ENCODE measurements at regions not wholly inside any gene's neighbourhood (a gene's known extent, or its start where the extent isn't known, plus 50 kb on each side); places are given as distances from the start of the nearest gene placed in this dataset.
"Not testable (repeated sequence)": the region's sequence is repeated elsewhere in the genome, so short reads cannot be mapped to it uniquely, and the experiment has no call there.

DNA sequence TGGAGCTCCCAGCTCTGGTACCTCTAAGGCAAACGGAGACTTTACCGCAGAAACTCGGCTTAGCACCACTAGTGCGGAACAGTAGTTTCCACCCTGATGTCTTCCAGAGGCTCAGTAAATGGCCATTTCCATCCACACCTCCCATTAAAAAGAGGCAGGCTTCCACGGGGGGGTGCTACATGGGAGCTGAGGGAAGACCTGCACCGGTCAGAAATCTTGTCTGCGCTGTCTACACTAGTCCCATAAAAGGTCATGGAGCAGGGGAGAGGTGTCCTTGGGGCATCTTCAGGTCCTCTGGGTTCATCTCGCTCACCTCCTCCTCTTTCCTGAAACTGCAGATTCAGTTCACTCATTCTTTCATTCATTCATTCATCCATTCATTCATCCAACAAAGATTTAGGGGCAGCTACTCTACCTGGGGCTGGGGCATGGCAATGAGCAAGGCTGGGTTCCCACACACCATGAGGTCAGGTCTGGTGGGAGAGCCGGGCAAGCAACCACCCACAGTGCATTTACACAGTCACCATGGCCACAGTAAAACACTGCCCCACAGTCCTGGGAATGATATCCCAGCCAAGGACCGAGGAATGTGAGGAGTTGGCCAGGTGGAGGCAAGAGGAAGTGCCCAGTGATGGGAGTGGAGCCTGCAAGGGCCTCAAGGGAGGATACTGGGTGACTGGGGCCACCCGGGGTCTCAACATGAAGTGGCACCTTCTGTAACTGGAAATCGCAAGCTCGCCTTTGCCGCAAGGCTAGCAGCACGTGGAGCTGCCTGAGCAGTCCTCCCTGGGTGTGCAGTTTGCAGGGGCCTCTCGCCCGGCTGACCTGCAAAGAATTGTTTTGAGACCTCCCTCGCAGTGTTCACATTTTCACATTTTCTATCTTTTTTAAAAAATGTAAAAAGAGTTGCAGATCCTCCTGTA is 180.2 kb upstream of the RAB6C start:
- DNase-seq (ENCODE audit: low spot score): no peak

DNA sequence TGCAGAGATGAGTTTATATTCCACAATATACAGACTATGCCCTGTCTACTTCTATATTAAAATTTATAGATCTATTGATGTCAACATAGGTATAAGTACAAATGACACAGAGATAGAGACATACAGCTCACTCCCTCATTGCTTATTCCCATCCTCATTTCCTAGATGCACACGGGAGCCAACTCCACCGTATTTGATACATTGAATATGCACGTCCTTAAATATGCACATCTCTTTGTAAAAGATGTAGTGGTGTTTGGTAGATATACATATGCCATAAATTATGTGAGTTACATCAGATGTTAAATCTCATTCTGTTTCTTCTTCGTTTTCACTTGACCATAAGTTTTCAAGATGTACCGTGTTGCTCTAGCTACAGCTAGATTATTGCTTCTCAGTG is 179.2 kb upstream of the RAB6C start:
- no peak for DNase-seq (ENCODE audit: low spot score)

DNA sequence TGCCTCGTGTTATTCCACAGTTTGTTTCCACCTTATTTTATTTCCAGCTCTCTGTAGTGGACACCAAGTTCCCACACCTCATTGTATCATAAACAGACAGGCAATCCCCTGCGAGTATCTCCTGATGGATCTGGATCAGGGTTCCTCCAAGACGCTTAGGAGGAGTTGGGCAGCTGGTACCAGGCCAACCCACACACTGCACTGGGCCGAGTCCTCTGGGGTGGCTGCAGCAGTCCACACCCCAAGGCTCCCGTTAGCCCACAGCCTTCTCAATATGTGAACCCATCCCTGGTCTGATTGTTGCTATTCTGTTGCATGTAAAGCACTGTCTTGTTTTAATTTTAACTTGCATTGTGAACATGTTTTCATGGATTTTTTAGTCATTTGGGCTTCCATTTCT is 178.8 kb upstream of the RAB6C start:
- DNase-seq (ENCODE audit: low spot score): no peak

DNA sequence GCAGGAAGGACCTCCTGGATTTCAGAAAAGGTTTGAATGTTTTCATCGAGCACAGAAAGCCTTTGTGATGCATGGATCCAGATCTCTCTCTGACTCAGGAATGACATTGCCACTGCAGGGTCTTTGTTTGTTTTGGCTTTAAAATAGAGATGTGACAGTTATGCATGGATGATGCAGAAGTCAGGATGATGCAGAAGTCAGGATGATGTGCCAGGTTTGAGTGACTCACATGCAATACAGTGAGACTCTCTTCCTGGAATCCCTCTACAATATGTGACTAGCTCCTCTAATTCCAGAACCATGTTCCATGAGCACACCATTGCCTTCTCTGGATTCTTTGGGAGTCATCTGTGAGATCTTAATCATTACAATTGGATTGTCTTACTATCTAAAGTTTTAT is 177.9 kb upstream of the RAB6C start:
- DNase-seq (ENCODE audit: low spot score): no peak

DNA sequence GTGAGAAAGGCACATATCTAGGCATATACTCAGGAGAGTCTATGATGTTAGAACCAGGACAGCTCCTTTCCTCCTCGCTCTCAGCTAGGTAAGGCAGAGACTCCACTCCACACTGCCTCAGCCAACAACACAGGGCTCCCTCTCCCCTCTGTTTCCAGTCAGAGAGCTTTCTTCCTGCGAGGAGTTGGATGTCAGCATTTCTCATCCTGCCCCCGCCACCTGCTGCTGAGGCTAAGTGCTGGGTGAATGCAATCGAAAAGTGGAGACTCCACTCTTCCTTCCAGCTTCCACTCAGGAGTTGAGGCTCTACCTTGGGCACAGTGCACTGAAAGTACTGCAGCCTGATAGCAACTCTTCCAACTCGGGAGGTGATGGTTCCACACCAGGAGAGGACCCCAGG is 177.2 kb upstream of the RAB6C start:
- DNase-seq (ENCODE audit: low spot score): no peak

DNA sequence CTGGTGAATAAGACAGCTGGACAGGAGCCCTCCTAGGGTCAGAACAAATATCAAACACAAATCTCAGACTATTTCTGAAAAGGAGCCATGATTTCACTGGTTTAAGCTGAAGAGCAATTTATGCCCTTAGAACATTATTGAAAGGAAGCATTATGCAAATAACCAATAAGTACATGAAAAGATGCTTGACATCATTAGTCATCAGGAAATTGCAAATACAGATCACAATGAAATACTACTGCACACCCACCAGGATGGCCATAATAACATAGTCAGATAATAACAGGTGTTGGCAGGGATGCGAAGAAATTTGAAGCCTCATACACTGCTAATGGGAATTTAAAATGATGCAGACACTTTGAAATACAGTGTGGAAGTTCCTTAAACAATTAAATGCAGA is 176.4 kb upstream of the RAB6C start:
- no peak for DNase-seq (ENCODE audit: low spot score)

DNA sequence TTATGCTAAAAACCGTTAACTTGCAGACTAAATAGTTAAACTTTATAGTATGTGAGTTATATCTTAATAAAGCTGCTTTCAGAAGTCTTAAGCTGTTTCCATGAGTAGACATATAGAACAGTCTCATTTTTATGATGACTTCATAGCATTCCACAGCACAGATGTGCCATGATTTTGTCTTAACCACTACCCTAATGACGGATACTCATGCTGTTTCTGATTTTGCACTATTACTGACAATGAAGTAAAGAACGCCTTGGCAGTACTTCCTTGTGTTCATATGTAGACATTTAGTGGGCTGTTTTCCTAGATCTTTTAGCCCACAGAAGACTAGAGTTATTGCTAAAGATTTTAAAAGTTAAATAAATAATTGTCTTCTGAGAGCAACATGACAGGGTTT is 175.6 kb upstream of the RAB6C start:
- DNase-seq (ENCODE audit: low spot score): no peak

DNA sequence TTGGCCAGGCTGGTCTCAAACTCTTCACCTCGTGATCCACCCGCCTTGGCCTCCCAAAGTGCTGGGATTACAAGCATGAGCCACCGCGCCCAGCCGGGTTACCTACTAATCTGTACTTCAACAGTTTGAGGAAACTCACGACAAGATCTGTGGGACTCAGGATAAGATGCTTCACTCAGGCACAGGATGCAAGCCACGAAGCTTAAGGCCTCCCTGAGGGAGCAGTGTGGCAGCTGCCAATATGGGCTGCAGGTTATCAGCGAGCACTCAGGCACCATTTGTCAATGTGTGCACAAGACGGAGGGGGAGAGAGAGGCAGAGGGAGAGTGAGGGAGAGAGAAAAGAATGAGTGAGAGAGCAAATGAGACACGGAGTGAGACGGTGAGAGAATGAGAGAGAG is 173.6 kb upstream of the RAB6C start:
- no peak for DNase-seq (ENCODE audit: low spot score)

DNA sequence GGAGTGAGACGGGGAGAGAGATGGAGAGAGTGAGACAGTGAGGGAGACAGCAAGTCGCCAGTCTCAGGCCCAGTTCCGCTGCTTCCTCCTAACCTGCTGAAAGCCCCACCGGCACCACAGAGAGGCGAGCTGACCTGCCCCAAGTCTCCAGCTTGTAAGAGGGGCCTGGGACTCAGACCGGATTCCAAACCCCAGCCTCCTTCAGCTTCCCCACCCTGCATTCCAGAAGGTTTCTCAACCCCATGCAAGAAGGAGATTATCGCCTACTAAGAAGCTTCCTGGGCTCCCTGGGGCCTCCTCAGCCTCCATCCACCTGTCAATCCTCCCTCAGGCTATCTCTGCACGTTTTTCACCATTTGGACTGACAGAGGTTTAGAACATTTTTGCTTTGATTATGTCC is 173.1 kb upstream of the RAB6C start:
- no peak for DNase-seq (ENCODE audit: low spot score)

DNA sequence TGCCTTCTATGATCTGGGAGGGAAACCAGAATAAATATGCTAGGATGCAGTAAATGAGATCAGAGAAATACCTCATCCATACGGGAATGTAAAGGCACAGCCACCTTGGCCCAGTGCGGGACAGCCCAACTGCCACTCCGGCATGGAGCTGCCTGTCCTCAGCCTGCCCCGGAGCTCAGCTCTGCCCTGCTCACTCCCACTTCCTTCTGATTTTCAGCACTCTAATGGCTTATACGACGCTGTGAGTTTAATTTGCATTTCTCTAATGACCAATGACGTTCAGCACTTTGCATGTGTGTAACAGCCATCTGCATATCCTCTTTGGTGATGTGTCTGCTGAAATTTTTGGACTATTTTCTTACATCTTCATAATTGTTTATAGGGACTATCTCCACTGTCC is 172.5 kb upstream of the RAB6C start:
- DNase-seq (ENCODE audit: low spot score): no peak

DNA sequence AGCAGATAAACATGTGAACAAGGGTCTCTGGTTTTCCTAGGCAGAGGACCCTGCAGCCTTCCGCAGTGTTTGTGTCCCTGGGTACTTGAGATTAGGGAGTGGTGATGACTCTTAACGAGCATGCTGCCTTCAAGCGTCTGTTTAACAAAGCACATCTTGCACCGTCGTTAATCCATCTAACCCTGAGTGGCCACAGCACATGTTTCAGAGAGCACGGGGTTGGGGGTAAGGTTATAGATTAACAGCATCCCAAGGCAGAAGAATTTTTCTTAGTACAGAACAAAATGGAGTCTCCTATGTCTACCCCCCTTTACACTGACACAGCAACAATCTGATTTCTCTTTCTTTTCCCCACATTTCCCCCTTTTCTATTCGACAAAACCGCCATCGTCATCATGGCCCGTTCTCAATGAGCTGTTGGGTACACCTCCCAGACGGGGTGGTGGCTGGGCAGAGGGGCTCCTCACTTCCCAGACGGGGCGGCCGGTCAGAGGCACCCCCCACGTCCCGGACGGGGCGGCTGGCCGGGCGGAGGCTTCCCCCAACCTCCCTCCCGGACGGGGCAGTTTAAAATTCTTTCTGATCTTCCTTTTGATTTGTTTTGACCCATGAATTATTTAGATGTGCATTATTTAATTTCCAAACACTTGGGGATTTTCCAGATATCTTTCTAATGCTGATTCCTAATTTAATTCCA is 171.7 kb upstream of the RAB6C start:
- not testable (repeated sequence) for DNase-seq (ENCODE audit: low spot score)

DNA sequence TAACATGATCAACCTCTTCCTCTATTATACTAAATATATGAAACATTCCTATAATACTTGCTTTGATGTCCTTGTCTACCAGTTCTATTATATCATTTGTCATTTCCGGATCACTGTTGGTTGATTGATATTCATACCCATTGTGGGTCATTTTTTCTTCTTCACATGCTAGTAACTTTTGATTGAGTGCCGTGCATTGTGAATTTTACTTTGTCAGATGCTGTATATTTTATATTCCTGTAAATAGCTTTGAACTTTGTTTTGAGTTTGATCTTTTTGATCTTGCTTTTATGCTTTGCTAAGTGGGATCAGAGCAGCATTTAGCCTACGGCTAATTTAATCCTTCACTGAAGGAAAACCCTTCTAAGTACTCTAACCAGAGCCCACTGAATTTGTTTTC is 168.9 kb upstream of the RAB6C start:
- DNase-seq (ENCODE audit: low spot score): no peak

DNA sequence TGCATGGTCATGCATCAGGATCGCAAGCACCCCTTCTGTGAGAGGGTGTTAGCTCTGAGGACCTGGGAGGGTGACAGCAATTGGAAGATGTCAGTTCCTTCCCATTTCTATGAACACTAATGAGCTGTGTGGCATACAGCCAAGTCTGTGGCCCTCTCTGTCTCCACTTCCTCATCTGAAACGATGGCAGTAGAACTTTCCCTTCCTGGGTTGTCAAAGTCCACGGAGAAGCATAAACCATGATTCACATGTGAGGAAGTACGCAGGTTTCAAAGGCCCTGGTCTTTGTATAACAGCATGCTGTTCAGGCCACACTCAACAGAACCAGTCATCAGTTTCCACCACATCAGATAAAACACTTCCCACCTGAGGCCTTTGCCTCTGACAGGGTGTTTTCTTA is 167.4 kb upstream of the RAB6C start:
- DNase-seq (ENCODE audit: low spot score): no peak

DNA sequence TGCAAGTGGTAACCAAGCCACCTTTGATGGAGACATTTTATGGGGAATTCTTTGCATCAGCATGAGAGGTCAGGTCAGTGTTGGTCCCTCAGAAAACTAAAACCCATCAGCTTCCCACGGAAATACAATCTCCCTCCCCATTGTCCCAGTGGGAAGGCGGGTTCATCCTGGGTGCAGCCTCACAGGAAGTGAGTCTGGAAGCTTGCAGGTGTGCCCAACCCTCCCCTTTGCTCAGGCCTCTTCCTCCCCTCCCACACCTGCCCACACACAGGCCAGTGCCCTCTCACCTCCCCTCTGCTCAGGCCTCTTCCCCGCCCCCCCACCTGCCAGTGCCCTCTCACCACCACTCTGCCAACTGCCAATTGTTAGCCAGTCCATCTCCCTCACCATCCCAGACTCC is 166.8 kb upstream of the RAB6C start:
- DNase-seq (ENCODE audit: low spot score): no peak

DNA sequence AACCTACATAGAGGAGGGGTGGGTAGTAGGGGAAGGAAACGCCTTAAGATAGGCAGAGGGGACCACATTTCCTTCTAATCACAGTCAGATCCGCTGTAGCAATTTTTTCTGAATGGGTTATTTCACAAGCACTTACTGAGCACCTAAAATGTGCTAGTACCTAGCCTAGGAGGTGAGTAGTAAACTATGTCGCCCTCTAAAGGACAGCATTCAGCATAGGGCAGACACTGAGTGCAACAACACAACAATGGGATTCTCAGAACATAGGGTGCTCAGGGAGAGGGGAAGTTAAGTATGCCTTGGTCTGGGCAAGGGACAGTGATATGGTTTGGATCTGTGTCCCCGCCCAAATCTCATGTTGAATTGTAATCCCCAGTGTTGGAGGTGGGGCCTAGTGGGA is 166.1 kb upstream of the RAB6C start:
- DNase-seq (ENCODE audit: low spot score): no peak

DNA sequence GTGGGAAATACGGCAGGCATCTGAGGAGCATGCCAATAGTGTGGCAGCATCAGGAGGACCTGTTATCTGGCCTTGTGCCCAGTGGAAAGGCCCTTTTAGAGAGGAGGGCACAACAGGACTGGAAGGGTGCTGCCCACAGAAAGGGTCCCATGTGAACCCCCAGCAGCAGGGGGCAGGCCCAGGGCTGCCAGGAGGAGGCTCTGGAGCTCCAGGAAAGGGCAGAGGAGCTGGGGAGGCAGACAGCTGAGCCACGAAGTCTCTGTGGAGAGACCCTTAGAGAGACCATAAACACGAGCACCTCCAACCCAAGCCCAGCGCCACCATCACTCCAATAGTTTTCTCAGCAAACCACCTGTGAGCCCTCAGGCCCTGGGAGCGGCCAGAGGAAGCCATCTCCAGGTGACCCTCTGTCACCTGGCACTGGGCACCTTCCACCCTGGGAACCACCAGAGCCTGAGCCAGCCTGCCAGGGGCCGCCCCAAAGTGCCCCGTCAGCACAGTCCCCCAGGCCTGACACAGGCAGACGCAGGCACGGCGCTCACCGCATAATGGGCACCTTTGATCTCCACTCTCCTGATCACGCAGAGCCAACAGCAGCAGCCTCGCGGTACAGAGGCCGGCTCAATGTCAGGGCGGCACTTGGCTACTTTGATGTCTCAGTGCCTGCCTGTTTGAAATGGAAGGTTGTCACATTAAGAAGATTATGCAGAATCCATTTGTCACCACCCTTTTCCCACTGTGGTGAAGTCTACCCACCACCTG is 162.5 kb upstream of the RAB6C start:
- no peak for DNase-seq (ENCODE audit: low spot score)

DNA sequence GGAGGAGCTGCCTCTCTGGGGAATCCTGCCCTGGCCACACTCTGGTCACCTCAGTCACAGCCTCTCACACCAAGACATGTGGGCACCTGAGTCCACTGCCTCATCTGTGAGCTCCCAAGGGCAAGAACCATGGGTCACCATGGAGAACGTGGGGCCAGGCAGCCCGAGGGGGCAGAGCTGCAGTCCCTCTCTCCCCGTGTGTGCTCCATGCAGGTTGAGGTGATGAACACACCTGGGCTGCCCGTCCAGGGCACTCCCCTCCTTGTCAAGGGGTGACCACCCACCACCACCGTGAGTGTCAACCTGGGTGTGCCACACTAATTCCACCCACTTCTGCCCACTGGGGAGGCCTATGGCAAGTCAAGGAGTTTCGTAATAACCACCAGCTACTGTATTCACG is 159.6 kb upstream of the RAB6C start:
- DNase-seq (ENCODE audit: low spot score): no peak

DNA sequence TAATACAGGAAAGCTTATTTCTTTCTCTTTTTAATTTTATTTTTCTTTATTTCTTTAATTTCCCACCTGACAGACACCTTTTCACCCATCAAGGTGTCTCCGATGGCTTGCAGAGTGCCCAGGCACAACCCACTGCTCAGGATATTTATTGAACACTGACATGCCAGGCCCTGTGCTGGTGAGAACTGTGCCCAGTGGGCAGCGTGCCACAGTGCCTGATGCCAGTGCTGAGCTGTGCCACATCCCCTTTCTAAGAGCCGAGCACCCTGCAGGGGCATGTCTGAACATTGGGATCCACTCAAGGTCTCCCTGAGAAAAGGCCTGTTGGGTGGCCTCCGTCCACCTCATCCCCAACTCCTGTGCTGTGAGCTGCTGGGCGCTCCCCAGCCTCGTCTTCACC is 158.6 kb upstream of the RAB6C start:
- DNase-seq (ENCODE audit: low spot score): no peak

DNA sequence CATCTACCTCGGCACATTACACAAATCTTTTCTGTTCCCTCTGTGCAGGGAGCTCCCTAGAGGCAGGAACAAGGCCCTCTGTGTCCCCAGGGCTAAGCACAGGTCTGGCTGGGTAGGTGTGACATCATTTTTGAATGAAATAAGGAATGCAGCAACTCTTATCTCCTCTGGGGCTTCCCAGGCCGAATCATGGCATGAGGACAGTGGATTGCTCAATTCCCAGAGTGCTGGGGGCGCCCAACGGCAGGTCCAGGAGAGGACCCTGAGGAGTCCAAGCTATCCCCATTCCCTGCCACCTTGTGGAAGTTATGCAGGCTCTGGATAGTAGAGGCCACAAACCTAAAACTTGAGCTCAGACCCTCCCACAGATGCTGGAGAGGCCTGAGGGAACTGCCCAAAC is 158.0 kb upstream of the RAB6C start:
- DNase-seq (ENCODE audit: low spot score): no peak

DNA sequence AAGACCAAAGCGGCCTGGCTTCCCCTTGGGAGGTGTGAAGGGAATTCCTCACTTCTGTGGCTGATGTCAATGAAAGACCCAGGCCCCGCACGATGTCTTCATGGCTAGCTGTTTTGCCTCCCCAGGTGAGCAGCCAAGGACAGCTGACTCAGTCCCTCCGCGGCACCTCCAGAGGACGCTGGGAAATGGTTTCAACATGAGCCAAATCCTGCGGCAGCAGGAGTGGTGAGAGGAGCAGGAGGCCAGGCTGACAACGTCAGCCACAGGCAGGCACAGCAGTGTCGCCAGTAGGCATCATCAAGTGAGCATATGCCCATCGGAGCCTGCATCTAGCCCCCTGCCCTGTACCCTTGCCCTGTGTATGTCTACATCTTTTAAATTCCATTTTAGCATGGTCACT is 156.4 kb upstream of the RAB6C start:
- no peak for DNase-seq (ENCODE audit: low spot score)

DNA sequence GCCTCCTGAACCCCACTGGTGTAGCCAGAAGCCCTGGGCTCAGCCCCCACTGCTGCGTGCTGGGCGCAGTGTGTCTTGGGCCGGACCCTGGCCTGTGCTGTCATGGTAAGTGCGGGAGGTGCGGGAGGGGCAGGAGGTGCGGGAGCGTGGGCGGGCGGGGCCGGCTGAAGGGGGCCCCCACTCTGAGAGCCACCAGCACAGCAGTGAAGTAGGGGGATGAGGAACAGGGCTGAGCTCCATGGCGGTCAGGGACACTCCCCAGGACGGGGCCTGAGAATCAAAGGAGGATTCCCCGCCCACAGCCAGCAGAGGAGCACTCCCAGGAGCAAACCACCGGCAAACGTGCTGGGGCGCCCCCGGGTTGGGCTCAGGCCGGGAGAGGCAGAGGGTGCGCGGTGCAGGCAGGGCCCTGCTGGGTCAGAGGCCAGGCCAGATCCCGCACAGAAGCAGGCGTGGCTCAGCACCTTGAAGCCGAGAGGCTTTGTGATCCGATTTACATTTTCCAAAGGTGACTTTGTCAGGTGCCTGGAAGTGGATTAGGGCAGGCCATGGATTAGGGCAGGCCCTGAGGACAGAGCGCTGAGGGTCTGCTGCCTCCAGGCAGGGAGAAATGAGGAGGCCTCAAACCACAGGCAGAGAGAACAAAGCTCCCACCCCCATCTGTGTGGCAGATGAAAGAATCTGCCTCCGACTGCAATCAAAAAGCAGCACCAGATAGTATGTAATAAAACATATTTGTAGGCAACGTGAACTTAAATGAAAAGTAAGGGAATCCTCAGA is 152.0 kb upstream of the RAB6C start:
- no peak for DNase-seq (ENCODE audit: low spot score)

DNA sequence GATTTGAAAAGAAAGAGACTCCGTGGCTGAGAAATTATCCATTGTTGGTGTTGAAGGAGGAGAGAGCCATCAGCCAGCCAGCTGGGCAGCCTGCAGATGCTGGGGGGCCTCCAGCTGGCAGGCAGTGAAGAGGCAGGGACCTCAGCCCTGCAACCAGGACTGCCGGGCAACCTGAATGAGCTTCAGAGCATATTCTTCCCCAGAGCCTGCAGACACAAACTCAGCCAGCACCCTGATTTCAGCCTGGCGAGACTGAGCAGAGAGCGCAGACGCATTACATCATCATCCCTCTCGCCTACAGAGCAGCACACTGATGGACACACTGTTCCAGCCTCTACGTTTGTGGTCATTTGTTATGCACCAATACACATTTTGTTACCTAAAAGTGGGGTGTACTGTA is 150.7 kb upstream of the RAB6C start:
- DNase-seq (ENCODE audit: low spot score): no peak

Measured in HuH-7.5 (cell line).